ENCODE measurements at regions not wholly inside any gene's neighbourhood (a gene's known extent, or its start where the extent isn't known, plus 50 kb on each side); places are given as distances from the start of the nearest gene placed in this dataset.
"Not testable (repeated sequence)": the region's sequence is repeated elsewhere in the genome, so short reads cannot be mapped to it uniquely, and the experiment has no call there.

GRCh38 chr13:33340631-33341030 is 55.1 kb upstream of the STARD13 start:
- DNase-seq (ENCODE audit: low spot score): no peak

- no peak for DNase-seq (ENCODE audit: low spot score)
Measured at GRCh38 chr13:33341861-33342452, 56.4 kb upstream of the STARD13 start.

GRCh38 chr13:33345842-33346241 is 60.3 kb upstream of the STARD13 start:
- no peak for DNase-seq (ENCODE audit: low spot score)

- no peak for DNase-seq (ENCODE audit: low spot score)
Measured at GRCh38 chr13:33347861-33348260, 62.3 kb upstream of the STARD13 start.

- no peak for DNase-seq (ENCODE audit: low spot score)
Measured at GRCh38 chr13:33348366-33348765, 62.8 kb upstream of the STARD13 start.

- DNase-seq (ENCODE audit: low spot score): no peak
Measured at GRCh38 chr13:33349288-33349985, 63.9 kb upstream of the STARD13 start.

- no peak for DNase-seq (ENCODE audit: low spot score)
Measured at GRCh38 chr13:33349986-33350826, 64.7 kb upstream of the STARD13 start.

GRCh38 chr13:33351319-33351718 is 65.8 kb upstream of the STARD13 start:
- DNase-seq (ENCODE audit: low spot score): no peak

- DNase-seq (ENCODE audit: low spot score): no peak
Measured at GRCh38 chr13:33352041-33352440, 66.5 kb upstream of the STARD13 start.

- no peak for DNase-seq (ENCODE audit: low spot score)
Measured at GRCh38 chr13:33352526-33352925, 67.0 kb upstream of the STARD13 start.

GRCh38 chr13:33353210-33353609 is 67.7 kb upstream of the STARD13 start:
- no peak for DNase-seq (ENCODE audit: low spot score)

GRCh38 chr13:33353646-33354045 is 68.1 kb upstream of the STARD13 start:
- no peak for DNase-seq (ENCODE audit: low spot score)

- DNase-seq (ENCODE audit: low spot score): no peak
Measured at GRCh38 chr13:33355201-33355895, 69.8 kb upstream of the STARD13 start.

GRCh38 chr13:33358076-33358475 is 72.5 kb upstream of the STARD13 start:
- not testable (repeated sequence) for DNase-seq (ENCODE audit: low spot score)

- no peak for DNase-seq (ENCODE audit: low spot score)
Measured at GRCh38 chr13:33362986-33363727, 77.6 kb upstream of the STARD13 start.

- no peak for DNase-seq (ENCODE audit: low spot score)
Measured at GRCh38 chr13:33364192-33364591, 78.6 kb upstream of the STARD13 start.

- DNase-seq (ENCODE audit: low spot score): no peak
Measured at GRCh38 chr13:33366469-33367062, 81.0 kb upstream of the STARD13 start.

GRCh38 chr13:33367171-33367895 is 81.8 kb upstream of the STARD13 start:
- DNase-seq (ENCODE audit: low spot score): no peak

- DNase-seq (ENCODE audit: low spot score): no peak
Measured at GRCh38 chr13:33367926-33368325, 82.4 kb upstream of the STARD13 start.

- no peak for DNase-seq (ENCODE audit: low spot score)
Measured at GRCh38 chr13:33369073-33369472, 83.5 kb upstream of the STARD13 start.
